Parathyroid adenoma (tissue), 2 donors: ENCODE measurements at regions not wholly inside any gene's neighbourhood (a gene's known extent, or its start where the extent isn't known, plus 50 kb on each side); places are given as distances from the start of the nearest gene placed in this dataset.

Source experiments
- H2AFZ ChIP-seq: fragments of 300-600 bp; sonication (generic); one replicate; pipeline ENCODE4 v1.7.0; 2017; ENCODE audit warnings: antibody characterized with exemption, mild to moderate bottlenecking
- H3K27ac ChIP-seq: fragments of 300-600 bp; sonication (generic); one replicate; pipeline ENCODE4 v1.7.0; 2017
- H3K27me3 ChIP-seq: fragments of 300-600 bp; sonication (generic); one replicate; pipeline ENCODE4 v1.7.0; 2017; ENCODE audit warnings: low read length; ENCODE audit not compliant: control insufficient read depth, insufficient read depth
- H3K36me3 ChIP-seq: fragments of 300-600 bp; sonication (generic); one replicate; pipeline ENCODE4 v1.7.0; 2017; ENCODE audit warnings: low read length; ENCODE audit not compliant: control insufficient read depth, insufficient read depth
- H3K4me1 ChIP-seq: fragments of 300-600 bp; sonication (generic); one replicate; pipeline ENCODE4 v1.7.0; 2017; ENCODE audit warnings: control low read depth
- H3K4me2 ChIP-seq: fragments of 300-600 bp; sonication (generic); one replicate; pipeline ENCODE4 v1.7.0; 2017; ENCODE audit warnings: low read length
- H3K4me3 ChIP-seq: fragments of 300-600 bp; sonication (generic); one replicate; pipeline ENCODE4 v1.7.0; 2017; ENCODE audit warnings: low read depth, low read length
- H3K79me2 ChIP-seq: fragments of 300-600 bp; sonication (generic); one replicate; pipeline ENCODE4 v1.7.0; 2017; ENCODE audit warnings: control low read depth
- H3K9ac ChIP-seq: fragments of 300-600 bp; sonication (generic); one replicate; pipeline ENCODE4 v1.7.0; 2017; ENCODE audit warnings: mild to moderate bottlenecking
- H3K9me3 ChIP-seq: fragments of 300-600 bp; sonication (generic); one replicate; pipeline ENCODE4 v1.7.0; 2017; ENCODE audit warnings: low read length; ENCODE audit not compliant: control insufficient read depth
- TF ChIP-seq, protein P1 (sequence below): fragments of 300-600 bp; sonication (generic); IDR thresholded peaks from one replicate; pipeline ENCODE4 v1.7.0; 2017; ENCODE audit warnings: antibody characterized with exemption, mild to moderate bottlenecking
- donor health status: primary hyperparathyroidism.

- H3K4me3 ChIP-seq: no peak overlapping the region
- H3K79me2 ChIP-seq: no peaks in the 10 kb centered on the region
- TF ChIP-seq, protein P1, sequence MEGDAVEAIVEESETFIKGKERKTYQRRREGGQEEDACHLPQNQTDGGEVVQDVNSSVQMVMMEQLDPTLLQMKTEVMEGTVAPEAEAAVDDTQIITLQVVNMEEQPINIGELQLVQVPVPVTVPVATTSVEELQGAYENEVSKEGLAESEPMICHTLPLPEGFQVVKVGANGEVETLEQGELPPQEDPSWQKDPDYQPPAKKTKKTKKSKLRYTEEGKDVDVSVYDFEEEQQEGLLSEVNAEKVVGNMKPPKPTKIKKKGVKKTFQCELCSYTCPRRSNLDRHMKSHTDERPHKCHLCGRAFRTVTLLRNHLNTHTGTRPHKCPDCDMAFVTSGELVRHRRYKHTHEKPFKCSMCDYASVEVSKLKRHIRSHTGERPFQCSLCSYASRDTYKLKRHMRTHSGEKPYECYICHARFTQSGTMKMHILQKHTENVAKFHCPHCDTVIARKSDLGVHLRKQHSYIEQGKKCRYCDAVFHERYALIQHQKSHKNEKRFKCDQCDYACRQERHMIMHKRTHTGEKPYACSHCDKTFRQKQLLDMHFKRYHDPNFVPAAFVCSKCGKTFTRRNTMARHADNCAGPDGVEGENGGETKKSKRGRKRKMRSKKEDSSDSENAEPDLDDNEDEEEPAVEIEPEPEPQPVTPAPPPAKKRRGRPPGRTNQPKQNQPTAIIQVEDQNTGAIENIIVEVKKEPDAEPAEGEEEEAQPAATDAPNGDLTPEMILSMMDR: no peak
- no peaks in the 10 kb centered on the region for H3K4me1 ChIP-seq
- no peak overlapping the region for H3K27ac ChIP-seq
- H3K9ac ChIP-seq: no peak overlapping the region
- H2AFZ ChIP-seq: no peak overlapping the region
- H3K36me3 ChIP-seq: no peaks in the 10 kb centered on the region
- H3K4me2 ChIP-seq: no peak overlapping the region
- no peaks in the 10 kb centered on the region for H3K27me3 ChIP-seq
- H3K9me3 ChIP-seq: no peaks in the 10 kb centered on the region
Observed at GRCh38 chr4:126957987-126958386, 674.8 kb upstream of the INTU start.

GRCh38 chr4:126958482-126958881 is 674.3 kb upstream of the INTU start:
- Histone ChIP-seq H3K9ac (no peak overlapping the region), H3K4me1 (no peaks in the 10 kb centered on the region), H3K9me3 (no peaks in the 10 kb centered on the region), H3K27me3 (no peaks in the 10 kb centered on the region), H3K27ac (no peak overlapping the region), H3K36me3 (no peaks in the 10 kb centered on the region), H3K4me3 (no peak overlapping the region), H3K4me2 (no peak overlapping the region), H3K79me2 (no peaks in the 10 kb centered on the region), H2AFZ (no peak overlapping the region)
- TF ChIP-seq, protein P1: no peak

DNA sequence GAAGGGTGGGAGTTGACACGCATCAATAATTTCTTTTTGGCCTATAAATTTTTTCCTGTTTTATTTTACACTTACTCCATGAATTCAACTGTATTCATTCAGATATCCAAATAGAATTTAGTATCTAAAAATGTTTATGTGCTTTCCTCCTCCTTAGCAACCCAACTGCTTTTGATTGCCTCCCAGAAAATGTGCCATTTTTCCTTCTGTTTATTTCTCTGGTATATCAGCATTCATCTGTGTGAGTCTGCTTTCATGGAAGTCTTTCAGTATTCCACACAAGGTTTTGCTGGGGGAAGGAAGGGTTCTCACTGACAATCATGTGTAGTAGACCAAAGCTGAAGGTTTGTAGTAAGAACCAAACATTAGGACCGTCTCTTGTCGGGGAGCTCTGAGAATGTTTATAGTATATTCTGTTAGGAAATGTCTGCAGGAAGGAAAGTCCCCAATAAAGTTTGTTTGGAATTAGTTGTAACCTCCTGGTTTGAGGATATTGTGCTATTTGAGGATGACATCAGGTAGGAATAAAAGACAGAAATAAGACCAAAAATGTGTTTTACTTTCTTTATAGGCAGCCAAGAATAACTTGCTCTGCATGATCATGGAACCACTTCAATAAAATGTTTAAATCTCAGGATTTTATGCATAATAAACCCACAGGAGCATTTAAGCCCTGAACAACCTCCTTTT is 673.6 kb upstream of the INTU start:
- no peaks in the 10 kb centered on the region for H3K4me1 ChIP-seq
- no peaks in the 10 kb centered on the region for H3K27me3 ChIP-seq
- no peak overlapping the region for H3K4me2 ChIP-seq
- TF ChIP-seq, protein P1: no peak
- H3K9ac ChIP-seq: no peak overlapping the region
- H3K36me3 ChIP-seq: no peaks in the 10 kb centered on the region
- H3K4me3 ChIP-seq: no peak overlapping the region
- H3K27ac ChIP-seq: no peak overlapping the region
- no peaks in the 10 kb centered on the region for H3K79me2 ChIP-seq
- H2AFZ ChIP-seq: no peak overlapping the region
- H3K9me3 ChIP-seq: no peaks in the 10 kb centered on the region

- Histone ChIP-seq H3K4me1 (no peaks in the 10 kb centered on the region), H3K9ac (no peak overlapping the region), H3K27me3 (no peaks in the 10 kb centered on the region), H3K27ac (no peak overlapping the region), H3K79me2 (no peaks in the 10 kb centered on the region), H3K36me3 (no peaks in the 10 kb centered on the region), H2AFZ (no peak overlapping the region), H3K9me3 (no peaks in the 10 kb centered on the region), H3K4me3 (no peak overlapping the region), H3K4me2 (no peak overlapping the region)
- TF ChIP-seq, protein P1: no peak
Observed at GRCh38 chr4:126960760-126961159, 672.0 kb upstream of the INTU start.

- TF ChIP-seq, protein P1: no peak
- no peak overlapping the region for H3K4me2 ChIP-seq
- H3K27me3 ChIP-seq: no peaks in the 10 kb centered on the region
- no peaks in the 10 kb centered on the region for H3K79me2 ChIP-seq
- no peak overlapping the region for H2AFZ ChIP-seq
- no peak overlapping the region for H3K9ac ChIP-seq
- no peak overlapping the region for H3K4me3 ChIP-seq
- H3K36me3 ChIP-seq: no peaks in the 10 kb centered on the region
- H3K4me1 ChIP-seq: no peaks in the 10 kb centered on the region
- H3K27ac ChIP-seq: no peak overlapping the region
- H3K9me3 ChIP-seq: no peaks in the 10 kb centered on the region
Observed at GRCh38 chr4:126961661-126962060, 671.1 kb upstream of the INTU start.
